ENCODE measurements at regions not wholly inside any gene's neighbourhood (a gene's known extent, or its start where the extent isn't known, plus 50 kb on each side); places are given as distances from the start of the nearest gene placed in this dataset.

GRCh38 chr6:21747441-21747840 lies 153.9 kb downstream of the SOX4 start:
- TF ChIP-seq EZH2 (IDR thresholded peaks at IDR 0.05) (no peak), POLR2AphosphoS5 (IDR thresholded peaks at IDR 0.05; ENCODE audit: borderline replicate concordance, low read depth, low read length) (no peak), FOXP2 (optimal IDR thresholded peaks at IDR 0.05; ENCODE audit: control extremely low read depth, extremely low read length, insufficient read depth) (no peak)
